HG03196 (cell line): ENCODE measurements at regions not wholly inside any gene's neighbourhood (a gene's known extent, or its start where the extent isn't known, plus 50 kb on each side); places are given as distances from the start of the nearest gene placed in this dataset.
"Not testable (repeated sequence)": the region's sequence is repeated elsewhere in the genome, so short reads cannot be mapped to it uniquely, and the experiment has no call there.

Source experiments
- ATAC-seq: cut with Tn5 transposase; IDR thresholded peaks from one replicate; pipeline ENCODE4 v1.9.1; 2021; ENCODE audit not compliant: unreplicated experiment

DNA sequence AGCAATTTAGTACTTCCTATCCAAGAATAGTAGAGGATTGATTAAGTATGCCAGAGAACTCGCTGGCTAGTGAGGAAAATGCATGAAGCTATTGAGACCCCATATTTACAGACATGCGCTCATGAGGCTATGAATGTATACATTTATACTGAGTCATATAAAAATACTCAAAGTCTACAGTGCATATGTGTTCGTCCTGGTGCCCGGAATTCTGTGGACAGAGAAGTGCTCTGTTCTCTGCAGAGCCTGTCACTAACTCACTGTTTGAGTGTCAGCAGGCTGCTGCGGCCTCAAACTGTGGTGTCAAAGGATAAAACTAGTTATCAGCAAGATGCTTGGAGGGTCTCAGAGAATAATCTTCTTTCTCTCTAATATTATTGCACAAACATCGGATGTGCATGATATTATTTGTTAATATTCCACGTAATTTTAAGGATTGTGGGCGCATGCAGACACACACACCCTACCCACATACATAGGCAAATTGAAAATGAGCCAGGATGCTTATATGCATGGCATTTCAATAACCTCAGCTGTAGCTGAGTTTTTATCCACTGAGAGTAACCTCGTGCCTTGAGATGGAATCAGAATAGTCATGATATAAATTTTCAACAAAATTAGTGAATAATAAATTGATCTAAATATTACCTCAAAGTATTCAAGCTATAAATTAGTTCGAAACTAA lies 50.0 kb upstream of the TSC22D2 start:
- ATAC-seq = no peak

DNA sequence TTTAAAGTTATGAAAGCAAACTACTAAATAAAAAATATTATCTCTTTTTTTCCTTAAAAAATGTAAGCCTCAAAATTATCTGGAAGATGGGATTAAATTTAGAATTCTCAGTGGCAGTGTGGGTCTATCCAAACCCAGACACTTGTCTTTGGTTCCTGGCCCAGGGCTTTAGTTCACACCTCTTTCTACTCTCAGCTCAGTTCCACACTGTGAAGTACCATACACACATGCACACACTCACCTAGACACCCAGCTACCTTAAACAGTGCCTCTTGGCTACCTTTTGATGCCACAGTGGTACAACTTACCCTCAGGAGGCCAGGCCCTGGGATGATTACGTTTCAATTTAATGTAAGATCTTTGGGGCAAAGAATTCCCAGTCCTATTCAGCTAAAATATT lies 51.0 kb upstream of the TSC22D2 start:
- no peak for ATAC-seq

DNA sequence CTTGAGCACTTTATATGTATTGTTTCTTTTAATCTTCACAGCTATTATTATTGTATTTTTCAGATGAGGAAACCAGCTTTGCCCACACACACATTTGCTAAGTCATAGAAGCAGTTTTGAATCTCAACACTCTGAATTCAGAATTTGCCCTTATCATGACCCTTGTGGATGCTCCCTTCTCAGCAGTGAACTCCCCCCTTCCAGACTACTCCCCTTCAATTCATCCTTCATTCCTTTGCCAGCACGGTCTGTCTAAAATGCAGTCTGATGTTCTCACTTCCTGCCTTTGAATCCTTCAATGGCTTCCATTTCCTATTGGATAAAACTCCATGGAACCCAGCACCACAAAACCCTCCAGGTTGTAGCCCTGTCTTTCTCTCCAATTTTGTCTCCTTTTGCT lies 52.5 kb upstream of the TSC22D2 start:
- no peak for ATAC-seq

DNA sequence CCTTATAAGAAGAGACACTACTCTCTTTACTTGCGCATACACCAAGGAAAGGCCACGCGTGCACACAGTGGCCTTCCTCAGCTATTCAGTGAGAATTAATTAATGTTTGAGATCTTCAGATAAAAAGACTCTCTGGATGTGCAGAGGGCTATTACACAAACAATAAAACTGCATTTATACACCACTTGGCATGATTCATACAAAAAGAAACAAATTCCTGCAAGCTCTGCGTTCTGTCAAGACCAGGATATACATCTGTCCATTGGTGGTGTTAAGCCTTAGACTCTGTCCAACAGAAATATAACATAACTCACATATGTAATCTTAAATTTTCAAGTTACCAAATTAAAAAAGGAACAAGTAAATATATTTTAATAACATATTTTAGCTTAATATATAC lies 55.2 kb upstream of the TSC22D2 start:
- ATAC-seq = no peak

DNA sequence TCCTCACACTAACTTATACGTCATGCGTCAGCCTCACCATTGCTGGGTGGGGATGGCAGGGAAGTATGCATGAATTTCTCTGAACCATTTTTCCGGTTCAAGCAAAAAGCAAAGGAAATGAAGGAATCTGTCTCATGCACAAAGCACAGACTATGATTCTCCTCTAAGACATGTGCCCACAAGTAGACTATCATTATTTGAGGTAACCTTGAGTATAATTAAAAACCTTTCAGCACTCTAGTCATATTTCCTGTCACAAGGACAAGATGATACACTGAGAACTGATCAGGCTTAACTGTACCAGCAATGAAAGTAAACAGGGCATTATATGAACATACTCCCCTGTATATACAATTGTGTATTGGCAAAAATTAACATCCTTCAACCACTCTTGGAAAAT lies 56.7 kb upstream of the TSC22D2 start:
- ATAC-seq = no peak

DNA sequence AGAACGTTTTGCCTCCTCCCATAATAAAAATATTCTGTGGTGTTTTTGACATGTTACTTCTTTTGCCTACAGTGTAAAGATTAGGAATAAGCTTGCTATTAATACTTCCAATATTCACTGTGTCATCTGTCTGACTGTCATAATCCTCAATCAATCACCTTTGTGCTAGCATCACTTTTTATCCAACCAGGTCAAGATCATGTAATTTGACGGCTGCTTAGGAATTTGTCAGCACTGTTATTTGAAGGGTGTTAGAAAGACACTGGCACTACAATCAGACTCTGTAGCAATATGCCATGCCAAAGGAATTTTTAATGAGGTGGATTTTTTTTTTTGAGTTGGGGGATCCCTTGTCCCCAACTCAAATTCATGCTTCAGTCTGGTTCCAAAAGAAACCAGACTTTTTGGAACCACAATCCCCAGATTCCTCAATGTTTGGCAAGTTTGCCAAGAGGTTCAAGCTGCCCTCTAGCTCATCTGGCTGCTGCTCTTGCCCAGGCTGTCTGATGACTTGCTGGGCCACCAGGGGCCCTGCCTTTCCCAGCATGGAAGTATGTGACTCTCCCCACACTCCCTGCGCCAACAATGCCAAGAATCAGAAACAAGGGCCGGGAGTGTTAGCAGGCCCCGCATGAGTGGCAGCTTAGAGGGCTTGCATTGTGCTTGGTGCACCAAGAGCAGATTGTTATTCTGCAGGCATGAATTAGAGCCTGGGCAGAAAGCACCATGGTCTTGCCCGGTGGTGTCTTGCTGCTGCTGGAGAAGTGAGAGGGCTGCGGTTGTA lies 58.6 kb upstream of the TSC22D2 start:
- ATAC-seq = no peak

DNA sequence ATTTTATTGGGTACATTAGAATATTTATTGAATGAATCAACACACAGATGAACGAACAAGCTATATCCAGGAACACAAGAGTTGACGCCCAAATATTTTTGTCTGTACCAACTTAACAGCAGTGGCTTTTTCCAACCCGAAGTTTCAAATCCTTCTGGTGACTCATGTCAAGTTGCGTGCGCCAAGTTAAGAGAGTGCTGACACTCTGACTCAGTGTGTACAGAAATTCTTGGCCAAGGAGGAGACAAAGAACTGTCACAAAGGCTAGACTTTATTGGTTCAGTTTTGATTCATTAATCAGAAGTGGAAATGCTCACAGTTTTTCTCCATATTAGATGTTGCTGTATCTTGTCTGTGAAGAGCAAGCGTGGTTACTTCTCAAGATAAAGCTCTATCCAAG lies 59.6 kb upstream of the TSC22D2 start:
- ATAC-seq = no peak

DNA sequence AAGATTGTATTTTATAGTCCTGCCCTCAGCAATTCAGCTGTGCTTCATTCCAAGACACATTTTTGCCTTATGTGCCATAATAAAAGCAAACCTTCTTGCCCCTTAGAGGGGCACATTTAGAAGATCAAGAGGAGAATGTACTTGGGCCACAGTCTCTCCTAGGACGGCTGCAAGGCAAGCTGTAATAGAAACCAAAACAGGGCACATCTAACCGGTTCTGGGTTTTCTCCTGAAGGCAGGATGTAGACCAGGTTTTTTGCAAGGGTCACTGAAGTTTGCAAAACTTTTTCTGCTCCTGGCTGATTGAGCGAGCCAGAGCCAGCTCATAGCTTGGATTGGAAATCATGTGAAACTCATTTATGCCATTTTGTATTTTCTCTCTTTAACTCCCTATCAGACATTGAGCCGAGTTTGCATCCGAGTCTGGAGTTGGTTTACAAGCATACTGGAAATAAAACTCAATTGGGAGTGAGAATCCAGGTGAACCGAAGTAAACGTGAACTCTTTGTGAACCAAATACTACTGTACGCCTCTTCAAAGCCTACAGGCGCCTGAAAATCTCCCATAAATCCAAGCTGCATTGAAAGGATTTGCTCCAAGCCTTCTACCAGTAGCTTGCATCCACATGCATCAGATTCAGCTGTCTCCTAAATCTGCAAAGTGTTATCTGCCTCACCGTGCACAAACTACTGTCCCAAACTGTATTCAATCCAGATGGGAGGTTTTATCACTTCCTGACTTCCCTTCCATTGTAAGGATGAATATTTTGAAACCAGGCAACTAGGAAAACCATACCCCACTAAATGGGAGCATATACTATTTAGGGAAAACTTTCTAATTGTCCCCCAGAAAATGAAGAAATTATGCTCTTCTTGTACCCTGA lies 60.9 kb upstream of the TSC22D2 start:
- no peak for ATAC-seq

DNA sequence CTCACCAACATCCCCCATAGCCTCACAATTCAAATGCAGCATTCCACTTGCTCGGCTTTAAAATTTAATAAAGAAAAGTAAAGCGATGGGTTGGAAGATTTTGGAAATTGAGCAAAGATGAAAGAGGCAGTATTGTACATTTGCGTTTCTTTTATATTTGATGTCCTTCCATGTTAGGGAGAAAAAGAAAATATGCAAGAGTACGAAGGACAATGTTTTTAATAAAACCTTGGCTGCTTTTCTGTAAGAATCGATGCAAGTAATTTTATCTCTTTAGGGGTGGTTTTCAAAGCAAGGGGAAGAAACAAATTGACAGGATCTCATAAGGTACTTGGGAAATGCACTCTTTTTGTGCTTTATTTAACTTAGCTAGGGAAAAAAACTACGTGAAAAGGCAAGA lies 61.8 kb upstream of the TSC22D2 start:
- no peak for ATAC-seq

DNA sequence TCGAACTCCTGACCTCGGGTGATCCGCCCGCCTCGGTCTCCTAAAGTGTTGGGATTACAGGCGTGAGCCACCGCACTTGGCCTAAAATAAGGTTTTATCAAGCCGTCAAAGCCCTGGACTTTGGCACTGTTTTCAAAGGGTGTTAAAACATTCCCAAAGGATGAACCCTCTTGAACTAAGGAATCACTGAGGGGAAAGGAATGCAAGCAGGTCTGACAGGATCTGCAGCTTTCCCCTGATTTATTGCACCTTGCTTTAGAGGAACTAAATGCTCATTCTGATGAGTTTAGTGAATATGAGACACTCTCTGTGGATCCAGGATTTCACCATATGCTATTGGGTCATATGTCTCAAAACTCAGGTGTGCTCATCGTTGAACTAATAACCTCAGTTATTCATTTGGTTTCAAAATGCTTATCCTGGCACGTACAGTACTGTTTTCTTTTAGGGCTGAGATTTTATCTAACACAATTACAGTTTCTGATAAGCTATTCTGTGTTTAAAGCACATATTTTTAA lies 63.0 kb upstream of the TSC22D2 start:
- ATAC-seq = no peak

DNA sequence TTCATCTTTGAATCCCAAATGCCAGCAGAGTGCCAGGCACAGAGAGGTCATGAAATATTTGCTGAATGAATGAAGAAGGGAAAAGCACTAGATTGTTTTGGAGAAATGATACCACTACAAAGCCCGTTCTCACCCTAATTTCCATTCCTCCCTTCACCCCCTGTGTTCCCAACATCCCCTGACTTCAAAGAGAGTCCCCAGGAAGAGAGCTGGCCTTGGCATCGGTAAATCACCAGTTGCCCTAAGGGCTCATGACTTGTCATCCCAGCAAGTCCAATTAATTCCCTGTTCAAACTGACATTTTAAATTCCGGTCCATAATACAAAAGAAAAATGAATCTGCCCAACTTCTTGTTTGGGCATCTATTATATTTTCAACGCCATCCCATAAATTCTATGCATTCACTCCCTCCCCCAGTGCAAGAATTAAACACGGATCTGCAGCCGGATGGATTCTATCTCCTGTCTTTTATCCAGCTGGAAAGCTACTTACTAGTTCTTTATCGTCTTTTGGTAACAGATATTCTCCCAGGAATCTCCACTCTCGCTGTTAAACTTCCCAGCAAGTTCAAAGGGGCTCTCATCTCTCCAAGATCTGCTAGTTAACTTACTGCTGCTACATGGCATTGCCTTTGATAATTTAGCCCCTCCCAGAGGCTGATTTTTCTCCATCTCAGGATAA lies 63.9 kb upstream of the TSC22D2 start:
- no peak for ATAC-seq

DNA sequence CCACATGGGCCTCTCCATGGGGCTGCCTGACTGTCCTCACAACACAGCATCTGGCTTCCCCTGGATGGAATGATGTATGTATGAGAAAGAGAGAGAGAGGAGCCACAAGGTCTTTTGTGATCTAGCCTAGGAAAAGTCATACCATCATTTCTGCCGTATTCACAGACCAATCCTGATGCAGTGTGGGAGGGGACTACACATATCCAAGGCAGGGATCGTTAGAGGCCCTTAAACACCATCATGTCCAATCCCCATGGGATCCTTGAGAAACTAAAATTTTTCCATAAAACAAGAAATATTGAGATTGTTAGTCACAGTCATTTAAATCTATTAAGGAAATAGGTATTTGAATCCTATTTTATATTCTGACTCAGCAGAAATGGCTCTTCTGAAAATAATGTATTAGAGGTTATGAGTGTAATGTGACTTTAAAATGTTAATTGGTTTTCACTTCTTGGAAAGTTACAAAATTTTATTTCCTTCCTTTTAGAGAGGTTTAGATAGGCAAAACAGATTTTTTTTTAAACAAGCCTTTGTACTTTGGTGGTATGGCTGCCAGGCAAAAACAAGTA lies 65.1 kb upstream of the TSC22D2 start:
- no peak for ATAC-seq

DNA sequence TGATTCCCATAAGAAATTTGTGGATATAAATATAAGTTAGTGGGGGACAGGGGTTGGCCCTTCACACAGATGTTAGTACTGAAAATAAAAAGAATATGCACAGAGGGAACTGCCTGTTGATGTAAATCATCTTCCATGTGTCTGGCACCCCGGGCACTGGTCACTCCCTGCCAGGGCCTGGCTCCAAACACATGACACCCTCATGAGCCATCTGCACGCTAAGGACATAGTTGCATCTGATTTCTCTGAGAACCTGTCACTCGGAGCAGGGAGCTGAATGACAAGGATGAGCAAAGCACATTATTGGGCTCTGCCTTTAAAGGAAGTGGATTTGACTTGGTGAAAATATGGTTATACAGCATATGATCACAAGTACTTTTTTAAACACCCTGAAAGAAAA lies 66.2 kb upstream of the TSC22D2 start:
- no peak for ATAC-seq

DNA sequence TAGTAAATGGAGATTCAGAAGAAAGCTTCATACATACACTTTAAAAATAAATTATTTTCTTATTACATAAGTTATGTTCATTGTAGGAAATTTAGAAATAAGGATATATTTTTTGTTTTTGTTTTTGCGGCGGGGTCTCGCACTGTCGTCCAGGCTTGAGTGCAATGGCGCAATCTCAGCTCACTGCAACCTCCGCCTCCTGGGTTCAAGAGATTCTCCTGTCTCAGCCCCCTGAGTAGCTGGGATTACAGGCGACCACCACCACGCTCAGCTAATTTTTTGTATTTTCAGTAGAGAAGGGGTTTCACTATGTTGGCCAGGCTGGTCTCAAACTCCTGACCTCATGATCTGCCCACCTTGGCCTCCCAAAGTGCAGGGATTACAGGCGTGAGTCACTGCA lies 71.7 kb upstream of the TSC22D2 start:
- not testable (repeated sequence) for ATAC-seq

DNA sequence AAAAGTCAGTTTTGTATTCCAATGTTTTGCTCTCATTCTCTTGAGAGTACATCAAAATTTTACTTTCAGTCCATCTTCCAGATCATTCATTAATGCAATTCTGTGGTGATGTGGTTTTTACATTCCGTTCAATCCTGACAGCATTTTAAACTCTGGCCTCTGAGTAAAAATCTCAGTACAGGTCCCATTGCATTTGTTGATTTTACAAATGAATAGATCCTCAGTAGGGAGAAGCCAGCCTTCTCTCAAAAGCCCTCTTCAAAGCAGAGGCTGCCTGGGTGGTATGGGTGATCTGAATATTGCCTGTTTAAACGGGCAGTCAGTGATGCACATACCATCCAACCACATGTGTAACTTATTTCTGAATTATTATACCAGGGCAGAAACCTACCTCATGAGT lies 72.5 kb upstream of the TSC22D2 start:
- ATAC-seq = no peak

DNA sequence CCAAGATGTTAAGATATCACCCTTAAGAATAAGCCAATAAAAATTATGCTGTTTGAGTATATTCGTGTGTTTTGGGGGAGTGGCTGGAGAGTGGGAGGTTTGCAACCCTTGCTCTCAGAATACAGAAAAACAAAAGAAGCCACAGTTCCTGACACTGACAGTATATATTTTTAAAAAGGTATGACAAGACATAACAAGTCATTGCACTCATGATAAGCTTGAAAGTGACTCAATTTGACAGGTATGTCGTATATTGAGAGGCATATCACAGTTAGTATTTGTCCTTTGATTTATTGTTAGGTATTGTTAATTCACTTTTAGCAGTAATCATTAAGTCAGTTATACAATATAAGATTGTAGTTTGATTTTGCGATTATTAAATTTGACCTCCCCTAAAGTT lies 73.1 kb upstream of the TSC22D2 start:
- ATAC-seq = no peak

DNA sequence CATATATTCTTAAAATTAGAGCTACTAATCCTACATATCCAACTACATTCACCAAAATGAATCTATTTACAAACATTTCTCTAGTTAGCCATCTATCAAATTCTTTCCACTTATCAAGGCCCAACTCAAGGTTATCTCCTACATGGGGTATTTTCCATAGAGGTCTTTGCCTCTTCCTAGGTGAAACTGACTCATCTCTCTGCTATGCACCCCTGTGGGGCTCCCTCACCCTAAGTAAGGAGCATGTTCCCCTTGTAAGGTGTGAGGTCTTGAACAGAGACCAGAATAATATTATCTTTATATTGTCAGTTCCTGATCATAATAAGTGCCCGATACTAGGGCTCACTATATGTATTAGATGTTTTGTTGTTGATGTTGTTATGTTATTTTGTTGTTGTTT lies 74.6 kb upstream of the TSC22D2 start:
- no peak for ATAC-seq

DNA sequence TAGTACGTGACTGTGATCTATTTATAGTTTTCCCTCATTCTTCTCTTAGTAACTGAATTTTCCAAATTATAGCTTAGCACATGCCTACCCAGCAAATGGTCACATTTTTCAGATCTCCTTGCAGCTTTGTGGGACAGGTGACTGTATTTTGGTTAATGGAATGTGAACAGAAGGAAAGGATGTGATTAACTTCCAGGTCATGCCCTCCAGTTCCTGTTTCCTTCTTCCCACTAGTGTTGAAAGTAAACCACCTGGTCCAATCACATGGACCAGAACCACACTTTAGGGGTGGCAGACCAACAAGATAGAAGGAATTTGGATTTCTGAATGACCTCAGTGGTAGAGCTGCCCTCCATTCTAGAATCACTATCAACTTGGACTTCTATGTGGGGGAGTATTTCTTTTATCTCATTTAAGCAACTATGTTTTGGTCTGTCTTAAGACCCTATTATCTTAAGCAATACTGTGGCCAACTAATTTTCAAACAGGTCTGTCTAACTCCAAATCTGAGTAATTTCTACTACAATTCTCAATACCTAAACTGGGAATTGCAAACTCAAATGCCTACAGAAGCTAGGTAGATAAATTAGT lies 76.0 kb upstream of the TSC22D2 start:
- no peak for ATAC-seq

DNA sequence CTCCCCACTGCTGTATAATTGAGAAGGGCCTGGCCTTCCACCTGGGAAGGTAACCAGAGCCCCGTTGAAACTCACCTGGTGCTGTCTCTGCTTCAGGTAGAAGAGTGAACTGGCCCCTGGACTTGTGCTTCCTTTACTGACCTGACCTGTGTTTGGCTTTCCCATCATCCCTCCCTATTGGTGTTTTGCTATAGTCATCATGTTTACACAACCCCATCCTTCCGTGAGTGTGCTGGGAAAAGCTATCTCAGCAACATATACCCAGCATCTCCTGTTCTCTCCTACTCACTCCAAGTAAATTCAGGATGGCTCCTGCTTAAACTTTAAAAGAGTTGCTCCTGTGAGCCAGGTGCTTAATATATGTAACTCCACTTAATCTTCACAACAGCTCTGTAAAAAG lies 77.2 kb upstream of the TSC22D2 start:
- ATAC-seq = no peak

DNA sequence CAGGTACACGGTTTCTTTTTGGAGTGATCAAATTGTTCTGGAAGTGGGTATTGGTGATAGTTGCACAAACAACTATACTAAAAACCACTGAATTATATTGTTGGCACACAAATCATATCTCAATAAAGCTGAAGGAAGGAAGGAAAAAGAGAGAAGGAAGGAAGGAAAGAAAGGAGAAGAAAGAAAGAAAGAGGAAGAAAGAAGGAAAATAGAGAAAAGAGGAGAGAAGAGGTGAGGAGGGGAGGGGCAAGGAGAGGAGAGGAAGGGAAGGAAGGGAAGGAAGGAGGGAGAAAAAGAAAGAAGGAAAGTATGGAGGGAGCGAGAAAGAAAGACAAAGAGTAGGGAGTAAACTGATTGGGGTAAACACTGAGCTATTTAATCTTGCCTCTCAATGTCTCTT lies 77.9 kb upstream of the TSC22D2 start:
- no peak for ATAC-seq
